ENCODE measurements at regions not wholly inside any gene's neighbourhood (a gene's known extent, or its start where the extent isn't known, plus 50 kb on each side); places are given as distances from the start of the nearest gene placed in this dataset.

- TF ChIP-seq POLR2AphosphoS5 (IDR thresholded peaks at IDR 0.05; ENCODE audit: borderline replicate concordance, low read depth, low read length) (no peak), FOXP2 (optimal IDR thresholded peaks at IDR 0.05; ENCODE audit: control extremely low read depth, extremely low read length, insufficient read depth) (no peak), EZH2 (IDR thresholded peaks at IDR 0.05) (no peak)
These were observed 1274.7 kb upstream of the PABPC4L start for GRCh38 chr4:135476272-135476671.

All from SK-N-MC (cell line).